MM.1S (cell line): ENCODE measurements at regions not wholly inside any gene's neighbourhood (a gene's known extent, or its start where the extent isn't known, plus 50 kb on each side); places are given as distances from the start of the nearest gene placed in this dataset.

Experiments used
- DNase-seq: peaks from one replicate; pipeline ENCODE4 v3.0.0-alpha.2; 2015
- H2AFZ ChIP-seq: fragments of 300-600 bp; sonication (generic); 2 replicates; pipeline ENCODE4 v1.6.0; 2016; ENCODE audit warnings: antibody characterized with exemption, low read length
- H3F3A ChIP-seq: fragments of 300-600 bp; sonication (generic); 2 replicates; pipeline ENCODE4 v1.6.1; 2016; ENCODE audit warnings: mild to moderate bottlenecking, antibody characterized with exemption, low read length, moderate library complexity, mixed read lengths; ENCODE audit not compliant: insufficient read depth
- H3K27ac ChIP-seq: fragments of 300-600 bp; sonication (generic); 2 replicates; pipeline ENCODE4 v1.5.1; 2016; ENCODE audit warnings: mild to moderate bottlenecking, low read length
- H3K27me3 ChIP-seq: fragments of 300-600 bp; sonication (generic); replicated peaks from 2 replicates; pipeline ENCODE4 v1.6.0; 2016; ENCODE audit warnings: low read length; ENCODE audit not compliant: insufficient read depth
- H3K36me3 ChIP-seq: fragments of 300-600 bp; sonication (generic); replicated peaks from 2 replicates; pipeline ENCODE4 v1.6.1; 2016; ENCODE audit warnings: mild to moderate bottlenecking, low read length, mixed read lengths; ENCODE audit not compliant: insufficient read depth
- H3K4me1 ChIP-seq: fragments of 300-600 bp; sonication (generic); 2 replicates; pipeline ENCODE4 v1.6.1; 2016; ENCODE audit warnings: low read length, mixed read lengths
- H3K4me2 ChIP-seq: fragments of 300-600 bp; sonication (generic); 2 replicates; pipeline ENCODE4 v1.6.0; 2016; ENCODE audit warnings: low read depth, low read length
- H3K4me3 ChIP-seq: fragments of 300-600 bp; sonication (generic); 2 replicates; pipeline ENCODE4 v1.5.1; 2016; ENCODE audit warnings: low read length, mixed read lengths
- H3K79me2 ChIP-seq: fragments of 300-600 bp; sonication (generic); 2 replicates; pipeline ENCODE4 v1.6.1; 2016; ENCODE audit warnings: mixed run types, low read length, mixed read lengths
- H3K9ac ChIP-seq: fragments of 300-600 bp; sonication (generic); 2 replicates; pipeline ENCODE4 v1.6.1; 2016; ENCODE audit warnings: low read length, mixed read lengths
- H3K9me2 ChIP-seq: fragments of 300-600 bp; sonication (generic); replicated peaks from 2 replicates; pipeline ENCODE4 v1.6.1; 2016; ENCODE audit warnings: mild to moderate bottlenecking, low read length, mixed read lengths; ENCODE audit not compliant: insufficient read depth
- H3K9me3 ChIP-seq: fragments of 300-600 bp; sonication (generic); replicated peaks from 2 replicates; pipeline ENCODE4 v1.6.1; 2016; ENCODE audit warnings: mild to moderate bottlenecking, low read length, mixed read lengths; ENCODE audit not compliant: insufficient read depth
- H4K20me1 ChIP-seq: fragments of 300-600 bp; sonication (generic); 2 replicates; pipeline ENCODE4 v1.6.1; 2016; ENCODE audit warnings: mild to moderate bottlenecking, low read length, moderate library complexity, mixed read lengths; ENCODE audit not compliant: insufficient read depth
- EZH2 ChIP-seq: fragments of 300-600 bp; sonication (generic); optimal IDR thresholded peaks from 2 replicates; pipeline ENCODE3; 2017; ENCODE audit warnings: low read depth, mild to moderate bottlenecking, antibody characterized with exemption, low read length, mixed read lengths
- EZH2phosphoT487 ChIP-seq: fragments of 300-600 bp; sonication (generic); IDR thresholded peaks from 2 replicates; pipeline ENCODE4 v1.6.1; 2018; ENCODE audit warnings: antibody characterized with exemption, low read length
- TF ChIP-seq, protein P1 (sequence below): fragments of 300-600 bp; sonication (generic); IDR thresholded peaks from 2 replicates; pipeline ENCODE4 v1.5.1; 2016; ENCODE audit warnings: antibody characterized with exemption, low read length, mixed read lengths

DNA sequence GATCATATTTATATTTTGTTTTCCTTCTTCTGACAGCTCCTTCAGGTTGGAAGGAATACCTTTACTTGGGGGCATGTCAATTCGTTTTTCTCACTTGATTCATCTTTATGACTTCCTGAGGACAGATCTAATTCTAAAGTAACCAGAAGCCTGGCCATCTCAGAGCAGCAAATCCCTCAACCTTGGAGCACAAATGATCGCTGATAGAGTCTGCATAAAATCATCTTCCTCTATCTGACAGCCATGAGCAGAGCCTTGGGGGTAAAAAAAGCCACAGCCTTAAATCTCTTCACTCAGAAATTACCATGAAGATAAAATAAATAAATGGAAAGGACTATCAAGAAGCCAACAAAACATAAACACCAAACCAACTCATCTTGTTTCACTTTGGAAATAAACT, 325.8 kb downstream of the PRR16 start:
- Histone ChIP-seq H3K4me1 (no peaks in the 10 kb centered on the region), H3K9me2 (no peaks in the 10 kb centered on the region), H3K27ac (no peak overlapping the region), H3F3A (no peaks in the 10 kb centered on the region), H3K9me3 (no peaks in the 10 kb centered on the region), H3K79me2 (no peaks in the 10 kb centered on the region), H3K4me2 (no peak overlapping the region), H4K20me1 (no peaks in the 10 kb centered on the region), H3K36me3 (no peaks in the 10 kb centered on the region), H3K9ac (no peak overlapping the region), H3K4me3 (no peak overlapping the region), H3K27me3 (no peaks in the 10 kb centered on the region), H2AFZ (no peak overlapping the region)
- no peak for TF ChIP-seq EZH2
- no peak for TF ChIP-seq EZH2phosphoT487
- TF ChIP-seq, protein P1, sequence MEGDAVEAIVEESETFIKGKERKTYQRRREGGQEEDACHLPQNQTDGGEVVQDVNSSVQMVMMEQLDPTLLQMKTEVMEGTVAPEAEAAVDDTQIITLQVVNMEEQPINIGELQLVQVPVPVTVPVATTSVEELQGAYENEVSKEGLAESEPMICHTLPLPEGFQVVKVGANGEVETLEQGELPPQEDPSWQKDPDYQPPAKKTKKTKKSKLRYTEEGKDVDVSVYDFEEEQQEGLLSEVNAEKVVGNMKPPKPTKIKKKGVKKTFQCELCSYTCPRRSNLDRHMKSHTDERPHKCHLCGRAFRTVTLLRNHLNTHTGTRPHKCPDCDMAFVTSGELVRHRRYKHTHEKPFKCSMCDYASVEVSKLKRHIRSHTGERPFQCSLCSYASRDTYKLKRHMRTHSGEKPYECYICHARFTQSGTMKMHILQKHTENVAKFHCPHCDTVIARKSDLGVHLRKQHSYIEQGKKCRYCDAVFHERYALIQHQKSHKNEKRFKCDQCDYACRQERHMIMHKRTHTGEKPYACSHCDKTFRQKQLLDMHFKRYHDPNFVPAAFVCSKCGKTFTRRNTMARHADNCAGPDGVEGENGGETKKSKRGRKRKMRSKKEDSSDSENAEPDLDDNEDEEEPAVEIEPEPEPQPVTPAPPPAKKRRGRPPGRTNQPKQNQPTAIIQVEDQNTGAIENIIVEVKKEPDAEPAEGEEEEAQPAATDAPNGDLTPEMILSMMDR = no peak
- DNase-seq = no peak

DNA sequence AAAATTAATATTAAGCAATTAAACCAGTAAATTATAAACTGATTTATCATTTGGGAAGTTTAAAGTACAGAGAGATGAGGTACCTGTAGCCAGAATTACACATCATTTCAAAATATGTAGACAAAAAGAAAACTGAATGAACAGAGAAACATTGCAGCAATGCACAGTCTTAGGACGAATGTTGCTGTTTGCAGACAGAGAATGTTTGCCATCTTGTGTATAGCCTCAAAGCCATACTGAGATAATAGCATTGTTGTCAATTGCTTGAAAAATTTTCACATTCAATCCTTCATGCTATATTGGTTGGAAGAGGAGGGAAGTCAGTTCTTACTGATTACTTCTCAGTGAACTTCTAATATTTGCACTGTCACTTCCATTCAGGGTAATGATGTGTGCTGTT, 326.2 kb downstream of the PRR16 start:
- no peaks in the 10 kb centered on the region for H3K4me1 ChIP-seq
- H3K9me3 ChIP-seq = no peaks in the 10 kb centered on the region
- no peak overlapping the region for H3K4me3 ChIP-seq

DNA sequence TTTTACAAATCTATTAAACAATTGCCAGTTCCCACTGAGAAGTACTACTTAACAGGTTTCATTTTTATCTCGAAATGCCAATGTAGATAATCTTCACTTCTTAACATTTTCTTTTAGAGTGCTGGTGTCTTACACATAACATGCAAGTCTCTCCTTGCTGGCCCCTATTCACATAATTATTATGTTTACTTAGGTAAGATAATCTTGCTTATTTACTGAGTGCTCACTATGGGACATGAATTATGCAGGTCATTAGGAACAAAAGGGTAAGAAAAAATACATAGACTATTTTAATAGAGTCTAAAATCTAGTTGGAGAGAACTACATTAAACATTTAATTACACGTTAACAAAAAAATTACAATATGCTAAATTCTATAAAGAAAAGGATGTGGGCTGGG, 328.4 kb downstream of the PRR16 start:
- H3K9me2 ChIP-seq = no peaks in the 10 kb centered on the region
- H3K4me3 ChIP-seq = no peak overlapping the region
- no peaks in the 10 kb centered on the region for H3F3A ChIP-seq
- H2AFZ ChIP-seq = no peak overlapping the region
- no peaks in the 10 kb centered on the region for H3K27me3 ChIP-seq
- no peaks in the 10 kb centered on the region for H3K4me1 ChIP-seq
- H3K79me2 ChIP-seq = no peaks in the 10 kb centered on the region
- no peaks in the 10 kb centered on the region for H3K36me3 ChIP-seq
- H3K4me2 ChIP-seq = no peak overlapping the region
- no peak overlapping the region for H3K27ac ChIP-seq
- no peaks in the 10 kb centered on the region for H4K20me1 ChIP-seq
- no peak overlapping the region for H3K9ac ChIP-seq
- TF ChIP-seq EZH2phosphoT487 (no peak), EZH2 (no peak)
- TF ChIP-seq, protein P1 = no peak
- DNase-seq = no peak
- no peaks in the 10 kb centered on the region for H3K9me3 ChIP-seq

More for the DNA sequence above, 326.2 kb downstream of the PRR16 start:
- Histone ChIP-seq H3K9ac (no peak overlapping the region), H3K9me2 (no peaks in the 10 kb centered on the region), H2AFZ (no peak overlapping the region), H4K20me1 (no peaks in the 10 kb centered on the region), H3F3A (no peaks in the 10 kb centered on the region), H3K79me2 (no peaks in the 10 kb centered on the region), H3K36me3 (no peaks in the 10 kb centered on the region), H3K27ac (no peak overlapping the region), H3K27me3 (no peaks in the 10 kb centered on the region), H3K4me2 (no peak overlapping the region)
- DNase-seq = no peak
- TF ChIP-seq, protein P1 = no peak
- no peak for TF ChIP-seq EZH2
- TF ChIP-seq EZH2phosphoT487 = no peak
